ENCODE measurements at regions not wholly inside any gene's neighbourhood (a gene's known extent, or its start where the extent isn't known, plus 50 kb on each side); places are given as distances from the start of the nearest gene placed in this dataset.
"Not testable (repeated sequence)": the region's sequence is repeated elsewhere in the genome, so short reads cannot be mapped to it uniquely, and the experiment has no call there.

- not testable (repeated sequence) for H2AFZ ChIP-seq (ENCODE audit: low read depth, low read length); H3K18ac ChIP-seq (ENCODE audit: low read depth in 1 of 2, low read length in 2 of 2); H4K91ac ChIP-seq (ENCODE audit: low read length); H3K23ac ChIP-seq (ENCODE audit: low read length in 2 of 2); H3K9ac ChIP-seq (ENCODE audit: low read length); H2BK15ac ChIP-seq (ENCODE audit: low read depth, poor library complexity, severe bottlenecking); H2BK12ac ChIP-seq (ENCODE audit: low read length in 2 of 2); H3K27ac ChIP-seq (ENCODE audit: low read length, poor library complexity, severe bottlenecking); H4K8ac ChIP-seq (ENCODE audit: low read length); H3K27me3 ChIP-seq (ENCODE audit: control insufficient read depth in 1 of 2, insufficient read depth in 1 of 2, low read length in 2 of 2); H3K79me1 ChIP-seq (replicated peaks; ENCODE audit: low read length, poor library complexity, severe bottlenecking); H3K36me3 ChIP-seq (ENCODE audit: control insufficient read depth in 1 of 2, insufficient read depth in 2 of 2, low read depth in 1 of 2, low read length in 2 of 2); H3K4me3 ChIP-seq (ENCODE audit: insufficient read depth in 1 of 2, low read depth in 1 of 2, low read length in 2 of 2); H3K4me1 ChIP-seq (ENCODE audit: control insufficient read depth, insufficient read depth, low read depth, low read length); H3K4ac ChIP-seq (ENCODE audit: low read depth in 1 of 2, low read length in 2 of 2); H3K14ac ChIP-seq (ENCODE audit: low read length in 2 of 2); H3K4me2 ChIP-seq (ENCODE audit: low read length, poor library complexity, severe bottlenecking); H2BK5ac ChIP-seq (ENCODE audit: low read depth, low read length, poor library complexity, severe bottlenecking); H3K9me3 ChIP-seq (ENCODE audit: control insufficient read depth, low read length); DNase-seq; H2BK120ac ChIP-seq (ENCODE audit: low read depth, low read length); H2AK5ac ChIP-seq (ENCODE audit: low read length, severe bottlenecking)
- 85% methylated on average over 13 of the region's 13 CpGs for WGBS
Measured at GRCh38 chr2:208685929-208686328, 279.3 kb downstream of the PTH2R start.

DNA sequence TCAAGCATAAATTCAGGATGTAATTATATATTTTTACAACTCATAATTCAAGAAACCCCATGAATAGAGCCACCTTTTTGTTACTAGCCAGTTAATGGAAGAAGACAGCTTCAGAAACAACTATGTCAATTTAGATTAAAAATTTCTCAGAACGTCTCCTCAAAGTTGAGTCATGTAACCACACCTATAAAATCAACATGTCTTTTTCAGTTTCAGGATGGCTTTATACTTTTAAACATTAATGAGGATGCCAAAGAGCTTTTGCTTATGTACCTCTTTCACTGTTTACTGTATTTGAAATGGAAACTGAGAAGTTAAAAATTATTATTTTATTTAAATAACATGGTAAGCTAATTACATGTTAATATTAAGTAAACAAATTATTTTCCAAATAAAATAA, 280.1 kb downstream of the PTH2R start:
- Histone ChIP-seq H3K9ac (ENCODE audit: low read length) (no peak overlapping the region), H3K18ac (ENCODE audit: low read depth in 1 of 2, low read length in 2 of 2) (no peak overlapping the region)
- WGBS, result 100% methylated on average over 1 of the region's 1 CpG

DNA sequence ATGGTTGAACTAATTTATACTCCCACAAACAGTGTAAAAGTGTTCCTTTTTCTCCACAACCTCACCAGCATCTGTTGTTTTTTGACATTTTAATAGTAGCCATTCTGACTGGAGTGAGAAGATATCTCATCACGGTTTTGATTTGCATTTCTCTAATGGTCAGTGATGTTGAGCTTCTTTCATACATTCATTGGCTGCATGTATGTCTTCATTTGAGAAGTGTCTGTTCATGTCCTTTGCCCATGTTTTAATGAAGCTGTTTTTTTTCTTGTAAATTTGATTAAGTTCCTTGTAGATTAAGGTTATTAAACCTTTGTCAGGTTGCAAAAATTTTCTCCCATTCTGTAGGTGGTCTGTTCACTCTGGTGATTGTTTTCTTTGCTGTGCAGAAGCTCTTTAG, 281.1 kb downstream of the PTH2R start:
- H2BK5ac ChIP-seq (ENCODE audit: low read depth, low read length, poor library complexity, severe bottlenecking); H3K79me1 ChIP-seq (replicated peaks; ENCODE audit: low read length, poor library complexity, severe bottlenecking); H2BK120ac ChIP-seq (ENCODE audit: low read depth, low read length); H4K91ac ChIP-seq (ENCODE audit: low read length); H3K23ac ChIP-seq (ENCODE audit: low read length in 2 of 2); H3K4me2 ChIP-seq (ENCODE audit: low read length, poor library complexity, severe bottlenecking); H3K36me3 ChIP-seq (ENCODE audit: control insufficient read depth in 1 of 2, insufficient read depth in 2 of 2, low read depth in 1 of 2, low read length in 2 of 2); H3K4me1 ChIP-seq (ENCODE audit: control insufficient read depth, insufficient read depth, low read depth, low read length); H3K27ac ChIP-seq (ENCODE audit: low read length, poor library complexity, severe bottlenecking); H3K9ac ChIP-seq (ENCODE audit: low read length); H3K4me3 ChIP-seq (ENCODE audit: insufficient read depth in 1 of 2, low read depth in 1 of 2, low read length in 2 of 2); H2BK15ac ChIP-seq (ENCODE audit: low read depth, poor library complexity, severe bottlenecking); H3K27me3 ChIP-seq (ENCODE audit: control insufficient read depth in 1 of 2, insufficient read depth in 1 of 2, low read length in 2 of 2); H3K18ac ChIP-seq (ENCODE audit: low read depth in 1 of 2, low read length in 2 of 2); H3K14ac ChIP-seq (ENCODE audit: low read length in 2 of 2); H2BK12ac ChIP-seq (ENCODE audit: low read length in 2 of 2); H4K8ac ChIP-seq (ENCODE audit: low read length); H3K4ac ChIP-seq (ENCODE audit: low read depth in 1 of 2, low read length in 2 of 2); H2AFZ ChIP-seq (ENCODE audit: low read depth, low read length); DNase-seq; H2AK5ac ChIP-seq (ENCODE audit: low read length, severe bottlenecking); H3K9me3 ChIP-seq (ENCODE audit: control insufficient read depth, low read length): not testable (repeated sequence)
- WGBS, result 83% methylated on average over 1 of the region's 1 CpG

More for the DNA sequence above, 280.1 kb downstream of the PTH2R start:
- H3K9me3 ChIP-seq (ENCODE audit: control insufficient read depth, low read length), result peaks cover 9% of the 10 kb centered on the region
- no peak overlapping the region for H3K4me2 ChIP-seq (ENCODE audit: low read length, poor library complexity, severe bottlenecking)
- H3K27me3 ChIP-seq (ENCODE audit: control insufficient read depth in 1 of 2, insufficient read depth in 1 of 2, low read length in 2 of 2), result no peaks in the 10 kb centered on the region
- no peak overlapping the region for H2AFZ ChIP-seq (ENCODE audit: low read depth, low read length)
- no peak overlapping the region for H3K23ac ChIP-seq (ENCODE audit: low read length in 2 of 2)
- H2BK12ac ChIP-seq (ENCODE audit: low read length in 2 of 2), result no peak overlapping the region
- H3K36me3 ChIP-seq (ENCODE audit: control insufficient read depth in 1 of 2, insufficient read depth in 2 of 2, low read depth in 1 of 2, low read length in 2 of 2), result no peaks in the 10 kb centered on the region
- no peak overlapping the region for H3K4ac ChIP-seq (ENCODE audit: low read depth in 1 of 2, low read length in 2 of 2)
- H3K4me3 ChIP-seq (ENCODE audit: insufficient read depth in 1 of 2, low read depth in 1 of 2, low read length in 2 of 2), result no peak overlapping the region
- H2BK120ac ChIP-seq (ENCODE audit: low read depth, low read length), result no peak overlapping the region
- no peak overlapping the region for H2BK5ac ChIP-seq (ENCODE audit: low read depth, low read length, poor library complexity, severe bottlenecking)
- no peaks in the 10 kb centered on the region for H3K79me1 ChIP-seq (replicated peaks; ENCODE audit: low read length, poor library complexity, severe bottlenecking)
- H3K14ac ChIP-seq (ENCODE audit: low read length in 2 of 2), result no peak overlapping the region
- H4K8ac ChIP-seq (ENCODE audit: low read length), result no peak overlapping the region
- no peaks in the 10 kb centered on the region for H3K4me1 ChIP-seq (ENCODE audit: control insufficient read depth, insufficient read depth, low read depth, low read length)
- DNase-seq, result no peak
- no peak overlapping the region for H2AK5ac ChIP-seq (ENCODE audit: low read length, severe bottlenecking)
- H2BK15ac ChIP-seq (ENCODE audit: low read depth, poor library complexity, severe bottlenecking), result no peak overlapping the region
- no peak overlapping the region for H4K91ac ChIP-seq (ENCODE audit: low read length)
- no peak overlapping the region for H3K27ac ChIP-seq (ENCODE audit: low read length, poor library complexity, severe bottlenecking)

GRCh38 chr2:208698114-208698513, 291.5 kb downstream of the PTH2R start:
- DNase-seq, result no peak
- Histone ChIP-seq H2AFZ (ENCODE audit: low read depth, low read length) (no peak overlapping the region), H4K8ac (ENCODE audit: low read length) (no peak overlapping the region), H3K79me1 (replicated peaks; ENCODE audit: low read length, poor library complexity, severe bottlenecking) (no peaks in the 10 kb centered on the region), H4K91ac (ENCODE audit: low read length) (no peak overlapping the region), H2BK120ac (ENCODE audit: low read depth, low read length) (no peak overlapping the region), H3K4me2 (ENCODE audit: low read length, poor library complexity, severe bottlenecking) (no peak overlapping the region), H3K23ac (ENCODE audit: low read length in 2 of 2) (no peak overlapping the region), H2BK15ac (ENCODE audit: low read depth, poor library complexity, severe bottlenecking) (no peak overlapping the region), H3K4ac (ENCODE audit: low read depth in 1 of 2, low read length in 2 of 2) (no peak overlapping the region), H3K27ac (ENCODE audit: low read length, poor library complexity, severe bottlenecking) (no peak overlapping the region), H3K18ac (ENCODE audit: low read depth in 1 of 2, low read length in 2 of 2) (no peak overlapping the region), H3K27me3 (ENCODE audit: control insufficient read depth in 1 of 2, insufficient read depth in 1 of 2, low read length in 2 of 2) (no peaks in the 10 kb centered on the region), H2BK5ac (ENCODE audit: low read depth, low read length, poor library complexity, severe bottlenecking) (no peak overlapping the region), H3K4me1 (ENCODE audit: control insufficient read depth, insufficient read depth, low read depth, low read length) (no peaks in the 10 kb centered on the region), H3K14ac (ENCODE audit: low read length in 2 of 2) (no peak overlapping the region), H2BK12ac (ENCODE audit: low read length in 2 of 2) (no peak overlapping the region), H3K9ac (ENCODE audit: low read length) (no peak overlapping the region), H2AK5ac (ENCODE audit: low read length, severe bottlenecking) (no peak overlapping the region), H3K36me3 (ENCODE audit: control insufficient read depth in 1 of 2, insufficient read depth in 2 of 2, low read depth in 1 of 2, low read length in 2 of 2) (no peaks in the 10 kb centered on the region), H3K9me3 (ENCODE audit: control insufficient read depth, low read length) (peaks cover 7% of the 10 kb centered on the region), H3K4me3 (ENCODE audit: insufficient read depth in 1 of 2, low read depth in 1 of 2, low read length in 2 of 2) (no peak overlapping the region)
